H9 (cell line): ENCODE measurements at regions not wholly inside any gene's neighbourhood (a gene's known extent, or its start where the extent isn't known, plus 50 kb on each side); places are given as distances from the start of the nearest gene placed in this dataset.

Experiments used
- DNase-seq: peaks from one replicate; pipeline ENCODE4 v3.0.0-alpha.2; 2017
- H2AFZ ChIP-seq: one replicate; pipeline ENCODE4 v1.6.1; 2013; ENCODE audit warnings: mild to moderate bottlenecking, low read length, control low read depth, moderate library complexity
- H2AK5ac ChIP-seq: 2 replicates; pipeline ENCODE4 v1.6.1; 2013; ENCODE audit warnings: low read length, control low read depth, mixed read lengths; ENCODE audit not compliant: insufficient read length
- H2BK120ac ChIP-seq: one replicate; pipeline ENCODE4 v1.6.1; 2013; ENCODE audit warnings: low read depth, mild to moderate bottlenecking, low read length, control low read depth, inconsistent platforms; ENCODE audit not compliant: poor library complexity, severe bottlenecking
- H2BK12ac ChIP-seq: 2 replicates; pipeline ENCODE4 v1.6.1; 2013; ENCODE audit warnings: low read length, control low read depth, mixed read lengths, low read depth; ENCODE audit not compliant: insufficient read length
- H2BK15ac ChIP-seq: 2 replicates; pipeline ENCODE4 v1.6.1; 2013; ENCODE audit warnings: low read depth, low read length, control low read depth
- H2BK20ac ChIP-seq: one replicate; pipeline ENCODE4 v1.6.1; 2013; ENCODE audit warnings: low read depth, mild to moderate bottlenecking, low read length, control low read depth, inconsistent platforms; ENCODE audit not compliant: poor library complexity, severe bottlenecking
- H2BK5ac ChIP-seq: 2 replicates; pipeline ENCODE4 v1.6.1; 2013; ENCODE audit warnings: low read length, control low read depth, mixed read lengths; ENCODE audit not compliant: insufficient read length
- H3K14ac ChIP-seq: 2 replicates; pipeline ENCODE4 v1.6.1; 2013; ENCODE audit warnings: low read length, control low read depth; ENCODE audit not compliant: insufficient read depth
- H3K18ac ChIP-seq: 2 replicates; pipeline ENCODE4 v1.6.1; 2013; ENCODE audit warnings: low read depth, mild to moderate bottlenecking, mixed read lengths, low read length, control low read depth; ENCODE audit not compliant: insufficient read length
- H3K23ac ChIP-seq: 2 replicates; pipeline ENCODE4 v1.6.1; 2013; ENCODE audit warnings: low read length, control low read depth, mixed read lengths, low read depth; ENCODE audit not compliant: insufficient read length
- H3K23me2 ChIP-seq: 2 replicates; pipeline ENCODE4 v1.6.1; 2013; ENCODE audit warnings: low read depth, mild to moderate bottlenecking, mixed read lengths, low read length, control low read depth; ENCODE audit not compliant: insufficient read length, poor library complexity, severe bottlenecking
- H3K27ac ChIP-seq: 2 replicates; pipeline ENCODE4 v1.5.1; 2013; ENCODE audit warnings: low read length, control low read depth, mixed read lengths, low read depth; ENCODE audit not compliant: insufficient read length
- H3K27me3 ChIP-seq: 2 replicates; pipeline ENCODE4 v1.6.1; 2013; ENCODE audit warnings: low read length, control low read depth, inconsistent platforms; ENCODE audit not compliant: insufficient read depth
- H3K4ac ChIP-seq: 2 replicates; pipeline ENCODE4 v1.6.1; 2013; ENCODE audit warnings: low read depth, mild to moderate bottlenecking, control low read depth, inconsistent platforms, low read length, moderate library complexity
- H3K4me1 ChIP-seq: 2 replicates; pipeline ENCODE4 v1.6.1; 2013; ENCODE audit warnings: low read length, control low read depth, inconsistent platforms; ENCODE audit not compliant: insufficient read depth
- H3K4me2 ChIP-seq: 2 replicates; pipeline ENCODE4 v1.6.1; 2013; ENCODE audit warnings: low read length, control low read depth, mixed read lengths; ENCODE audit not compliant: insufficient read length, insufficient read depth
- H3K56ac ChIP-seq: 2 replicates; pipeline ENCODE4 v1.6.1; 2013; ENCODE audit warnings: low read depth, mild to moderate bottlenecking, mixed read lengths, low read length, control low read depth; ENCODE audit not compliant: insufficient read length
- H3K79me1 ChIP-seq: 2 replicates; pipeline ENCODE4 v1.6.1; 2013; ENCODE audit warnings: low read depth, mild to moderate bottlenecking, moderate library complexity, low read length, control low read depth, inconsistent platforms; ENCODE audit not compliant: insufficient read depth, poor library complexity, severe bottlenecking
- H3K79me2 ChIP-seq: 2 replicates; pipeline ENCODE4 v1.6.1; 2013; ENCODE audit warnings: low read length, control low read depth, inconsistent platforms; ENCODE audit not compliant: insufficient read depth
- H3K9ac ChIP-seq: 2 replicates; pipeline ENCODE4 v1.6.1; 2013; ENCODE audit warnings: low read length, control low read depth, mixed read lengths; ENCODE audit not compliant: insufficient read length; ENCODE audit errors: extremely low read depth
- H3K9me3 ChIP-seq: one replicate; pipeline ENCODE4 v1.6.1; 2013; ENCODE audit warnings: low read depth, low read length, inconsistent platforms; ENCODE audit not compliant: control insufficient read depth
- H3T11ph ChIP-seq: one replicate; pipeline ENCODE4 v1.6.1; 2013; ENCODE audit warnings: mild to moderate bottlenecking, low read length, control low read depth, inconsistent platforms
- H4K20me1 ChIP-seq: one replicate; pipeline ENCODE4 v1.6.1; 2013; ENCODE audit not compliant: control insufficient read depth, insufficient read length, insufficient read depth
- H4K5ac ChIP-seq: 2 replicates; pipeline ENCODE4 v1.6.1; 2013; ENCODE audit warnings: low read depth, mild to moderate bottlenecking, mixed read lengths, low read length, control low read depth; ENCODE audit not compliant: insufficient read length
- H4K8ac ChIP-seq: replicated peaks from 2 replicates; pipeline ENCODE4 v1.6.1; 2013; ENCODE audit warnings: low read length, control low read depth, mixed read lengths, low read depth; ENCODE audit not compliant: insufficient read length
- H4K91ac ChIP-seq: 2 replicates; pipeline ENCODE4 v1.6.1; 2013; ENCODE audit warnings: low read depth, mild to moderate bottlenecking, moderate library complexity, mixed read lengths, low read length, control low read depth; ENCODE audit not compliant: insufficient read length
- H3K27ac Mint-ChIP-seq, 3 experiments: 2 replicates in 2 of 3; 3 replicates in 1 of 3; pipeline ENCODE4 v1.8.0; 2020 to 2021; ENCODE audit warnings: mixed read lengths in 3 of 3, mild to moderate bottlenecking in 1 of 3, moderate library complexity in 1 of 3
- H3K27me3 Mint-ChIP-seq: 2 replicates; pipeline ENCODE4 v1.8.0; 2021; ENCODE audit warnings: low read depth, mild to moderate bottlenecking, moderate library complexity, mixed read lengths
- H3K36me3 Mint-ChIP-seq, 3 experiments: 2 replicates in 2 of 3; 3 replicates in 1 of 3; pipeline ENCODE4 v1.8.0; 2020 to 2021; ENCODE audit warnings: low read depth in 3 of 3, mixed read lengths in 3 of 3; ENCODE audit not compliant: insufficient read depth in 1 of 3
- H3K4me1 Mint-ChIP-seq, 2 experiments: 2 replicates each; pipeline ENCODE4 v1.8.0; 2020; ENCODE audit warnings: mixed read lengths in 2 of 2
- H3K4me3 Mint-ChIP-seq, 2 experiments: 2 replicates in 1 of 2; 3 replicates in 1 of 2; pipeline ENCODE4 v1.8.0; 2020 to 2021; ENCODE audit warnings: mild to moderate bottlenecking in 2 of 2, mixed read lengths in 2 of 2, moderate library complexity in 1 of 2
- H3K9me3 Mint-ChIP-seq, 2 experiments: 2 replicates in 1 of 2; 3 replicates in 1 of 2; pipeline ENCODE4 v1.8.0; 2020; ENCODE audit warnings: mild to moderate bottlenecking in 2 of 2, mixed read lengths in 2 of 2, moderate library complexity in 1 of 2
- CTCF ChIP-seq: fragments of 200-600 bp; sonication (generic); conservative IDR thresholded peaks from 3 replicates; pipeline ENCODE4 v1.8.0; 2021; ENCODE audit warnings: antibody characterized with exemption, mild to moderate bottlenecking
- WGBS: extraction: QIAGEN DNeasy Blood & Tissue Kit; methylation state at CpG from one replicate; pipeline ENCODE4 v1.1.7; 2013; ENCODE audit warnings: missing lambda C conversion rate, low lambda C conversion rate, mixed read lengths; ENCODE audit not compliant: insufficient read length; ENCODE audit errors: extremely low coverage; 5-methylcytosine and 5-hydroxymethylcytosine counted together

- no peak for DNase-seq
- H3K4me3 Mint-ChIP-seq: no peak overlapping the region
- no peak overlapping the region for H2AK5ac ChIP-seq
- H4K8ac ChIP-seq: no peak overlapping the region
- peaks cover 15 to 19% (median 17%) of the 10 kb centered on the region in 3 experiments for H3K36me3 Mint-ChIP-seq
- no peak overlapping the region for H2BK20ac ChIP-seq
- H2AFZ ChIP-seq: no peak overlapping the region
- no peaks in the 10 kb centered on the region for H3K79me1 ChIP-seq
- H3K4me1 Mint-ChIP-seq: 0 out of 4 replicates have a peak, but pooled peaks cover 0 to 4% of the 10 kb centered on the region in 2 experiments
- no CpG with 5 or more reads among the region's 3 CpGs for WGBS
- no peaks in the 10 kb centered on the region for H4K20me1 ChIP-seq
- H2BK12ac ChIP-seq: no peak overlapping the region
- H2BK15ac ChIP-seq: no peak overlapping the region
- no peak overlapping the region for H4K91ac ChIP-seq
- TF ChIP-seq CTCF: no peak
- no peak overlapping the region for H2BK5ac ChIP-seq
- no peak overlapping the region for H3K27ac ChIP-seq
- H3K18ac ChIP-seq: no peak overlapping the region
- H3K14ac ChIP-seq: no peak overlapping the region
- no peaks in the 10 kb centered on the region for H3K27me3 ChIP-seq
- H2BK120ac ChIP-seq: no peak overlapping the region
- no peak overlapping the region for H4K5ac ChIP-seq
- H3K79me2 ChIP-seq: no peaks in the 10 kb centered on the region
- H3K27ac Mint-ChIP-seq: no peak overlapping the region
- H3K4ac ChIP-seq: no peak overlapping the region
- no peak overlapping the region for H3K56ac ChIP-seq
- no peaks in the 10 kb centered on the region for H3K4me1 ChIP-seq
- peaks cover 13% of the 10 kb centered on the region for H3K9me3 ChIP-seq
- H3K23me2 ChIP-seq: no peaks in the 10 kb centered on the region
- H3K27me3 Mint-ChIP-seq: no peaks in the 10 kb centered on the region; the same call in 1 of the 2 replicates
- peaks cover 17 to 25% of the 10 kb centered on the region in 2 experiments for H3K9me3 Mint-ChIP-seq
- H3K4me2 ChIP-seq: no peak overlapping the region
- H3K9ac ChIP-seq: no peak overlapping the region
- no peak overlapping the region for H3K23ac ChIP-seq
- H3T11ph ChIP-seq: no peak overlapping the region
These were observed 237.3 kb downstream of the TMEM167A start for GRCh38 chr5:82839881-82840280.
